Thymus (tissue), 11 donors: ENCODE measurements at regions not wholly inside any gene's neighbourhood (a gene's known extent, or its start where the extent isn't known, plus 50 kb on each side); places are given as distances from the start of the nearest gene placed in this dataset.

ENCODE experiments used
- DNase-seq, 9 donors: peaks; one replicate each; pipeline ENCODE4 v3.0.0-alpha.2; 2013; ENCODE audit warnings: low spot score in 9 of 9, low read depth in 6 of 9, missing footprints in 1 of 9
- H3K27ac ChIP-seq, 2 donors: one replicate each; pipeline ENCODE4 v1.5.1; 2013; ENCODE audit warnings: control low read depth in 1 of 2, low read depth in 1 of 2, low read length in 1 of 2, mild to moderate bottlenecking in 1 of 2, moderate library complexity in 1 of 2
- H3K27me3 ChIP-seq, 2 donors: one replicate each; pipeline ENCODE4 v1.5.1; 2013; ENCODE audit warnings: low read length in 1 of 2; ENCODE audit not compliant: control insufficient read depth in 2 of 2, insufficient read depth in 1 of 2
- H3K36me3 ChIP-seq, 2 donors: one replicate each; pipeline ENCODE4 v1.5.1; 2013; ENCODE audit warnings: low read length in 1 of 2, mild to moderate bottlenecking in 1 of 2, moderate library complexity in 1 of 2; ENCODE audit not compliant: control insufficient read depth in 2 of 2, insufficient read depth in 2 of 2
- H3K4me1 ChIP-seq, 2 donors: one replicate each; pipeline ENCODE4 v1.5.1; 2013; ENCODE audit warnings: low read length in 2 of 2; ENCODE audit not compliant: control insufficient read depth in 2 of 2, insufficient read depth in 2 of 2
- H3K4me3 ChIP-seq, 2 donors: one replicate each; pipeline ENCODE4 v1.5.1; 2013; ENCODE audit warnings: low read length in 2 of 2, control low read depth in 1 of 2, mild to moderate bottlenecking in 1 of 2
- H3K9me3 ChIP-seq, 2 donors: one replicate each; pipeline ENCODE4 v1.5.1; 2013; ENCODE audit warnings: low read length in 1 of 2, mild to moderate bottlenecking in 1 of 2; ENCODE audit not compliant: control insufficient read depth in 2 of 2, insufficient read depth in 1 of 2
- WGBS: extraction: QIAGEN DNeasy Blood & Tissue Kit; methylation state at CpG from one replicate; pipeline ENCODE4 v1.1.7; 2013; 5-methylcytosine and 5-hydroxymethylcytosine counted together
- donor health status: healthy.

- Histone ChIP-seq H3K36me3 (no peaks in the 10 kb centered on the region), H3K27me3 (no peaks in the 10 kb centered on the region), H3K4me1 (no peaks in the 10 kb centered on the region), H3K27ac (no peak overlapping the region), H3K4me3 (no peak overlapping the region), H3K9me3 (no peaks in the 10 kb centered on the region)
- WGBS = 99% methylated on average over 1 of the region's 1 CpG
- no peak for DNase-seq
Measured at GRCh38 chr12:46948936-46949545, 123.2 kb upstream of the SLC38A4 start.

GRCh38 chr12:46950094-46950493 is 124.3 kb upstream of the SLC38A4 start:
- Histone ChIP-seq H3K27me3 (no peaks in the 10 kb centered on the region), H3K4me3 (no peak overlapping the region), H3K27ac (no peak overlapping the region), H3K9me3 (no peaks in the 10 kb centered on the region), H3K4me1 (no peaks in the 10 kb centered on the region), H3K36me3 (no peaks in the 10 kb centered on the region)
- 96% methylated on average over 3 of the region's 3 CpGs for WGBS
- no peak for DNase-seq

GRCh38 chr12:46952880-46953483 is 126.4 kb upstream of the PCED1B start:
- DNase-seq = no peak
- Histone ChIP-seq H3K36me3 (no peaks in the 10 kb centered on the region), H3K9me3 (no peaks in the 10 kb centered on the region), H3K4me3 (no peak overlapping the region), H3K27ac (no peak overlapping the region), H3K27me3 (no peaks in the 10 kb centered on the region), H3K4me1 (no peaks in the 10 kb centered on the region)
- WGBS = 92% methylated on average over 1 of the region's 1 CpG

- Histone ChIP-seq H3K27me3 (no peaks in the 10 kb centered on the region), H3K9me3 (no peaks in the 10 kb centered on the region), H3K4me1 (no peaks in the 10 kb centered on the region), H3K4me3 (no peak overlapping the region), H3K36me3 (no peaks in the 10 kb centered on the region), H3K27ac (no peak overlapping the region)
- no peak for DNase-seq
- 76% methylated on average over 5 of the region's 5 CpGs for WGBS
Measured at GRCh38 chr12:46956451-46957035, 122.9 kb upstream of the PCED1B start.

GRCh38 chr12:46958053-46958452 is 121.4 kb upstream of the PCED1B start:
- Histone ChIP-seq H3K36me3 (no peaks in the 10 kb centered on the region), H3K4me1 (no peaks in the 10 kb centered on the region), H3K4me3 (no peak overlapping the region), H3K27ac (no peak overlapping the region), H3K27me3 (no peaks in the 10 kb centered on the region), H3K9me3 (no peaks in the 10 kb centered on the region)
- 97% methylated on average over 3 of the region's 3 CpGs for WGBS
- DNase-seq = no peak

GRCh38 chr12:46958599-46959290 is 120.7 kb upstream of the PCED1B start:
- no peak overlapping the region for H3K4me3 ChIP-seq
- no peaks in the 10 kb centered on the region for H3K4me1 ChIP-seq
- H3K27ac ChIP-seq = no peak overlapping the region
- H3K36me3 ChIP-seq = no peaks in the 10 kb centered on the region
- no peaks in the 10 kb centered on the region for H3K27me3 ChIP-seq
- DNase-seq = no peak
- H3K9me3 ChIP-seq = no peaks in the 10 kb centered on the region
- WGBS = 95% methylated on average over 2 of the region's 2 CpGs

GRCh38 chr12:46959502-46959901 is 119.9 kb upstream of the PCED1B start:
- 45% methylated on average over 1 of the region's 1 CpG for WGBS
- Histone ChIP-seq H3K4me1 (no peaks in the 10 kb centered on the region), H3K4me3 (no peak overlapping the region), H3K9me3 (no peaks in the 10 kb centered on the region), H3K27me3 (no peaks in the 10 kb centered on the region), H3K36me3 (no peaks in the 10 kb centered on the region), H3K27ac (no peak overlapping the region)
- DNase-seq = no peak

- H3K27me3 ChIP-seq = no peaks in the 10 kb centered on the region
- no peak overlapping the region for H3K27ac ChIP-seq
- H3K36me3 ChIP-seq = no peaks in the 10 kb centered on the region
- WGBS = 96% methylated on average over 4 of the region's 4 CpGs
- no peaks in the 10 kb centered on the region for H3K4me1 ChIP-seq
- no peak overlapping the region for H3K4me3 ChIP-seq
- no peak for DNase-seq
- no peaks in the 10 kb centered on the region for H3K9me3 ChIP-seq
Measured at GRCh38 chr12:46960681-46961080, 118.7 kb upstream of the PCED1B start.

- DNase-seq = no peak
- Histone ChIP-seq H3K27me3 (no peaks in the 10 kb centered on the region), H3K9me3 (no peaks in the 10 kb centered on the region), H3K36me3 (no peaks in the 10 kb centered on the region), H3K4me3 (no peak overlapping the region), H3K4me1 (no peaks in the 10 kb centered on the region), H3K27ac (no peak overlapping the region)
- 100% methylated on average over 1 of the region's 1 CpG for WGBS
Measured at GRCh38 chr12:46963191-46963590, 116.2 kb upstream of the PCED1B start.
